Mucosa of descending colon (tissue), 3 donors: ENCODE measurements at regions not wholly inside any gene's neighbourhood (a gene's known extent, or its start where the extent isn't known, plus 50 kb on each side); places are given as distances from the start of the nearest gene placed in this dataset.

Source experiments
- ATAC-seq: fragments of 200-7000 bp; cut with Tn5 transposase; one replicate; pipeline ENCODE4 v1.9.1; 2020; ENCODE audit warnings: mild to moderate bottlenecking, moderate library complexity
- DNase-seq, 3 donors: peaks; one replicate each; pipeline ENCODE4 v3.0.0-alpha.2; 2020
- H3K36me3 ChIP-seq: fragments of 200-600 bp; one replicate; pipeline ENCODE4 v1.8.0; 2021; ENCODE audit warnings: low read depth, mild to moderate bottlenecking
- H3K4me1 ChIP-seq: fragments of 200-600 bp; one replicate; pipeline ENCODE4 v1.8.0; 2021; ENCODE audit warnings: low read depth, mild to moderate bottlenecking
- H3K4me3 ChIP-seq: fragments of 200-600 bp; one replicate; pipeline ENCODE4 v1.8.0; 2021; ENCODE audit warnings: mild to moderate bottlenecking
- H3K9me3 ChIP-seq: fragments of 200-600 bp; one replicate; pipeline ENCODE4 v1.8.0; 2021; ENCODE audit warnings: mild to moderate bottlenecking
- intact Hi-C, 2 donors: fragments of 100-400 bp; cut with DNase I in 1 of 2; cut with micrococcal nuclease in 1 of 2; formaldehyde crosslinking; loops; one replicate each; pipeline versions ENCODE4 v1.11.0 to v1.11.1; 2022; cut with DNase I, micrococcal nuclease
- TF ChIP-seq, protein P1 (sequence below): fragments of 200-600 bp; IDR thresholded peaks from one replicate; pipeline ENCODE4 v1.8.0; 2022; ENCODE audit warnings: antibody characterized with exemption, mild to moderate bottlenecking
- donor health status: DM: no; HTN: no; CAD: no; lungs with moderate emphysema.
- donor health status: DM: no; HTN: no; CAD: no.
- donor health status: DM: no; HTN: yes; CAD: no.

DNA sequence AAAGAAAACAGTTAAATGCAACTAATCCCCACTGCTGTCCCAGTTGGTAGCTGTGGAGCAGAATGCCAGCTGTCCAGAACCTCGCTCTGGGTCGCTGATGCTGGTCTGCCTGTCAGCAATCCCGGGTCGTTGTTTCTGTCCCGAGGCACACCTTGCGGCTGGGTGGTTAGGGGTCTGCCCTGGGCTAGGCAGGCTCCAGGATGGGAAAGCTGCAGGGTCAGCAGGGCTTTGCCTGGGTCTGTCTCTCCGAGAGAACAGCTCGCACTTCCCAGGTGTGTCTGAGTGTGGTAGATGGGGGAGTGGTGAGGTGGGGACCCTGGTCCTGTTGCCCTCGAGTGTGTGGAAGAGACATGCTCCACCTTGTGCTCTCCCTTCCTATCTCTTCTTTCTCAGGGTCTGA is 261.2 kb downstream of the CLIC5 start:
- DNase-seq (peak in 1 of 3 donors; percentile 37), ATAC-seq (no peak)
- intact Hi-C loops, result no loop called here
- TF ChIP-seq, protein P1, sequence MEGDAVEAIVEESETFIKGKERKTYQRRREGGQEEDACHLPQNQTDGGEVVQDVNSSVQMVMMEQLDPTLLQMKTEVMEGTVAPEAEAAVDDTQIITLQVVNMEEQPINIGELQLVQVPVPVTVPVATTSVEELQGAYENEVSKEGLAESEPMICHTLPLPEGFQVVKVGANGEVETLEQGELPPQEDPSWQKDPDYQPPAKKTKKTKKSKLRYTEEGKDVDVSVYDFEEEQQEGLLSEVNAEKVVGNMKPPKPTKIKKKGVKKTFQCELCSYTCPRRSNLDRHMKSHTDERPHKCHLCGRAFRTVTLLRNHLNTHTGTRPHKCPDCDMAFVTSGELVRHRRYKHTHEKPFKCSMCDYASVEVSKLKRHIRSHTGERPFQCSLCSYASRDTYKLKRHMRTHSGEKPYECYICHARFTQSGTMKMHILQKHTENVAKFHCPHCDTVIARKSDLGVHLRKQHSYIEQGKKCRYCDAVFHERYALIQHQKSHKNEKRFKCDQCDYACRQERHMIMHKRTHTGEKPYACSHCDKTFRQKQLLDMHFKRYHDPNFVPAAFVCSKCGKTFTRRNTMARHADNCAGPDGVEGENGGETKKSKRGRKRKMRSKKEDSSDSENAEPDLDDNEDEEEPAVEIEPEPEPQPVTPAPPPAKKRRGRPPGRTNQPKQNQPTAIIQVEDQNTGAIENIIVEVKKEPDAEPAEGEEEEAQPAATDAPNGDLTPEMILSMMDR, result no peak
- H3K4me1 ChIP-seq, result no peaks in the 10 kb centered on the region
- no peaks in the 10 kb centered on the region for H3K9me3 ChIP-seq
- H3K4me3 ChIP-seq, result no peak overlapping the region
- no peaks in the 10 kb centered on the region for H3K36me3 ChIP-seq

DNA sequence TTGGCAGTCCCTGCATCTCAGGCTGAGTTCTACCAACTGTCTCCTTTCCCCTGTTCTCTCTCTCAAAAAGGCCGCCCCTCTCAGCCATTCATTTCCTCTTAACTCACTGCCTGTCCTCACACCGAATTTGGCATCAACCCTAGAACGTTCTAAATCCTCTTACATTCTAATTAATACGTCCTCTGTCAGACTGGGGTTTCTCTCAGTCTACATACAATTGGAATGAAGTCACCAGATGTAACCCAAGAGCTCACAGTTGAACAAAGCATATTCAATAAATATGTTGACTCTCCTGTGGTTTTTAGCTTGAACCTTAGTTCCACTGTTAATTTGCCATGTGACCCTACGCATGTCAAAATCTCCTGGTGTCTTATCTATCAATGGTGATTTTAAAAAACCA is 269.6 kb downstream of the CLIC5 start:
- no peak for ATAC-seq
- Histone ChIP-seq H3K4me1 (no peaks in the 10 kb centered on the region), H3K36me3 (no peaks in the 10 kb centered on the region), H3K4me3 (no peak overlapping the region), H3K9me3 (peaks cover 7% of the 10 kb centered on the region)
- TF ChIP-seq, protein P1, result no peak
- intact Hi-C loops, result no loop called here
- no peak for DNase-seq

DNA sequence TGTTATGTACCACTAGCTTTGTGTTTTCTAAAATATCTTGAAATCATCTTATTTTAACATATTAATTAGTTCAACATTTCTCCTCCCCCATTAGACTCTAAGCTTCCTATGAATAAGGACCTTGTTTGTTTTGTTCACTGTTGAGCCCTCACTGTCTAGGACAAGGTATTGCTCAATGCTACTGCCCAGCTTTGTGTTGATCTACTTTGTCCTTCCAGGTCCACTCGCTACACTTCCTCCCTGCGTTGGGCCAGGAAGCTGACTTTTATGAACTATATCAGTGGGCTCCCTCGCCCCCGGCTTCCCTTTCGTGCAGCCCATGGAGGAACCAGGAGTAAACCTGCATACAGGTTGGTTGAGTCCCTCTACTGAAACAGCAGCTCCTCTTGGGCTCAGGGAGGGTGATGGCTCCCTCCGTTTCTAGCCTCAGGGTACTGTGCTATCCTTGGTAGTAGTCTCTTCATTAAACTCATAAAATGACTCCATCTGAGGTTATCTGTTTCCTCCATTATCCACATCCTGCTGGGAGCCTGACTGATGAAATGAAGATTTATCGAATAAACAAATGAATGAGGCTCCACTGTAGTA is 272.5 kb downstream of the CLIC5 start:
- Histone ChIP-seq H3K9me3 (peaks cover 7% of the 10 kb centered on the region), H3K36me3 (no peaks in the 10 kb centered on the region), H3K4me1 (no peaks in the 10 kb centered on the region), H3K4me3 (no peak overlapping the region)
- TF ChIP-seq, protein P1, result no peak
- no peak for ATAC-seq
- intact Hi-C loops, result no loop called here
- no peak for DNase-seq

DNA sequence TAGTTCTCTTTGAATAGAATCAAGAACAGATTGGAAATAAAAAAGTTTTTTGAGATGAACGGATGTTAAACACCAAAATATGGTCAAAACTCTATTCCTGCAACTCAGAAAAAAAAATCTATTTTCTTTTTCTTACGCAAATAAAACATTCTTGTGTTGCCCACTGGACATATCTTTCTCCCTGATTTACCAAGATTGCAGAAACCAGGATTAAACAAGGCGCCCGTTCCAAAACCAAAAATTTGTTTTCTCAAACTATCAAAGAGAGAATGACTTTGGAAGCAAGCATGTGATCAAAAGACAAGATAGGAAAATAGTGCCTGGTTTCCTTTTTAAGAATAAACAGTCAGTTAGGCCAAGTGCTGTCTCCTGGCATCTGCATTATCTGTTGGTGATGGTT is 273.1 kb downstream of the CLIC5 start:
- TF ChIP-seq, protein P1, result no peak
- H3K4me1 ChIP-seq, result no peaks in the 10 kb centered on the region
- intact Hi-C loops, result no loop called here
- ATAC-seq, result no peak
- H3K4me3 ChIP-seq, result no peak overlapping the region
- no peak for DNase-seq
- peaks cover 3% of the 10 kb centered on the region for H3K9me3 ChIP-seq
- H3K36me3 ChIP-seq, result no peaks in the 10 kb centered on the region

DNA sequence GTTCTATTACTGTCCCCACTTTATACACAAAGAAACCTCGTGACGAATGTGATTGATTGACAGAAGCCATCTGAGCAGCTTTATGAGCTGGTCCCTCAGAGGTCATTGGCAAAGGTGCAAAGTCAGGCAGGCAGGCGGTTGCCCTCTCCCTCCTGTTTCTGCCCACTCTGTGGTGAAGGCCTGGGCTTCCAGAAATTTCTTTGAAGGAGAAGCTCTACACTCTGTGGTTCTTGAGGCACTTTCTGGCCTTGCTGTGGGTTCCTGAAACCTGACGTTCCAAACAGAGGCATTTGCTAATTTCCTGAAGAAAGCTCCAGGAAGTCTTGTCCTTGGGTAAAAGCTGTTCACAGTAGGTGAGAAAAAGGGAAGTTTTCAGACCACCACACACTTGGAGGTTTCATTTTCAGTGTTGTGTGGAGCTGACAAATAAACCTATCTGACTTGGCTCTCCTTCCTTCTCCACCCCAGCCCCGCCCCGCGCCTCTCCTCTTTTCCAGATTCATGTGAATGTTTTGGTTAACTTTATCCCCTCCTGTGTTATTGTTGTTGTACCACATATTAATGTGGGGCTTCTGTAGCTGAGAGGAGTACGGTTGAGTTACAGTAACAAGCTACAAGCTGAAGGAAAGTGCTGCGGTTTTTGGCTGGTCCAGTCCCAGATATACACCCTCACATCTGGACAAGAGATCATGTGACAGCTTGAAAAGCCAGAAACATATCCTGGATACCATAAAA is 274.1 kb downstream of the CLIC5 start:
- Histone ChIP-seq H3K4me1 (no peaks in the 10 kb centered on the region), H3K36me3 (no peaks in the 10 kb centered on the region), H3K4me3 (no peak overlapping the region), H3K9me3 (no peaks in the 10 kb centered on the region)
- peak; percentile 31 to 50 (median 37) for DNase-seq
- TF ChIP-seq, protein P1, result no peak
- intact Hi-C loops, result no loop called here
- ATAC-seq, result peak; percentile 70
